ENCODE measurements at regions not wholly inside any gene's neighbourhood (a gene's known extent, or its start where the extent isn't known, plus 50 kb on each side); places are given as distances from the start of the nearest gene placed in this dataset.

GRCh38 chr6:21406316-21406715 is 187.2 kb upstream of the SOX4 start:
- in situ Hi-C loops (cut with HindIII; ENCODE audit: low sequenced_read_pairs) = no loop called here
- peak; percentile 9 for DNase-seq (ENCODE audit: low spot score)

- in situ Hi-C loops (cut with HindIII; ENCODE audit: low sequenced_read_pairs) = no loop called here
- DNase-seq (ENCODE audit: low spot score) = no peak
Measured at GRCh38 chr6:21409231-21409630, 184.3 kb upstream of the SOX4 start.

GRCh38 chr6:21413428-21413827 is 180.1 kb upstream of the SOX4 start:
- in situ Hi-C loops (cut with HindIII; ENCODE audit: low sequenced_read_pairs) = no loop called here
- no peak for DNase-seq (ENCODE audit: low spot score)

- no peak for DNase-seq (ENCODE audit: low spot score)
- in situ Hi-C loops (cut with HindIII; ENCODE audit: low sequenced_read_pairs) = no loop called here
Measured at GRCh38 chr6:21414065-21414464, 179.5 kb upstream of the SOX4 start.

- in situ Hi-C loops (cut with HindIII; ENCODE audit: low sequenced_read_pairs) = no loop called here
- DNase-seq (ENCODE audit: low spot score) = no peak
Measured at GRCh38 chr6:21420146-21420878, 173.2 kb upstream of the SOX4 start.

- in situ Hi-C loops (cut with HindIII; ENCODE audit: low sequenced_read_pairs) = no loop called here
- DNase-seq (ENCODE audit: low spot score) = no peak
Measured at GRCh38 chr6:21420926-21421325, 172.6 kb upstream of the SOX4 start.

- DNase-seq (ENCODE audit: low spot score) = no peak
Measured at GRCh38 chr6:21423106-21423854, 170.3 kb upstream of the SOX4 start.

GRCh38 chr6:21426841-21427490 is 166.6 kb upstream of the SOX4 start:
- in situ Hi-C loops (cut with HindIII; ENCODE audit: low sequenced_read_pairs) = no loop called here
- no peak for DNase-seq (ENCODE audit: low spot score)

More at GRCh38 chr6:21423106-21423854, 170.3 kb upstream of the SOX4 start:
- in situ Hi-C loops (cut with HindIII; ENCODE audit: low sequenced_read_pairs) = no loop called here

- in situ Hi-C loops (cut with HindIII; ENCODE audit: low sequenced_read_pairs) = no loop called here
- no peak for DNase-seq (ENCODE audit: low spot score)
Measured at GRCh38 chr6:21429291-21429690, 164.3 kb upstream of the SOX4 start.

- DNase-seq (ENCODE audit: low spot score) = no peak
- in situ Hi-C loops (cut with HindIII; ENCODE audit: low sequenced_read_pairs) = no loop called here
Measured at GRCh38 chr6:21431526-21431925, 162.0 kb upstream of the SOX4 start.

GRCh38 chr6:21436625-21437024 is 156.9 kb upstream of the SOX4 start:
- in situ Hi-C loops (cut with HindIII; ENCODE audit: low sequenced_read_pairs) = no loop called here
- no peak for DNase-seq (ENCODE audit: low spot score)

GRCh38 chr6:21437581-21437980 is 156.0 kb upstream of the SOX4 start:
- DNase-seq (ENCODE audit: low spot score) = no peak
- in situ Hi-C loops (cut with HindIII; ENCODE audit: low sequenced_read_pairs) = no loop called here

- DNase-seq (ENCODE audit: low spot score) = no peak
- in situ Hi-C loops (cut with HindIII; ENCODE audit: low sequenced_read_pairs) = no loop called here
Measured at GRCh38 chr6:21438237-21438985, 155.1 kb upstream of the SOX4 start.

GRCh38 chr6:21438986-21439352 is 154.6 kb upstream of the SOX4 start:
- DNase-seq (ENCODE audit: low spot score) = no peak
- in situ Hi-C loops (cut with HindIII; ENCODE audit: low sequenced_read_pairs) = no loop called here

GRCh38 chr6:21441386-21441785 is 152.2 kb upstream of the SOX4 start:
- in situ Hi-C loops (cut with HindIII; ENCODE audit: low sequenced_read_pairs) = no loop called here

GRCh38 chr6:21442874-21443273 is 150.7 kb upstream of the SOX4 start:
- DNase-seq (ENCODE audit: low spot score) = no peak
- in situ Hi-C loops (cut with HindIII; ENCODE audit: low sequenced_read_pairs) = no loop called here

More at GRCh38 chr6:21441386-21441785, 152.2 kb upstream of the SOX4 start:
- no peak for DNase-seq (ENCODE audit: low spot score)

GRCh38 chr6:21444711-21445260 is 148.8 kb upstream of the SOX4 start:
- in situ Hi-C loops (cut with HindIII; ENCODE audit: low sequenced_read_pairs) = no loop called here
- DNase-seq (ENCODE audit: low spot score) = peak; percentile 84

- in situ Hi-C loops (cut with HindIII; ENCODE audit: low sequenced_read_pairs) = no loop called here
- DNase-seq (ENCODE audit: low spot score) = no peak
Measured at GRCh38 chr6:21447987-21448386, 145.6 kb upstream of the SOX4 start.

GRCh38 chr6:21448485-21449109 is 145.0 kb upstream of the SOX4 start:
- no peak for DNase-seq (ENCODE audit: low spot score)
- in situ Hi-C loops (cut with HindIII; ENCODE audit: low sequenced_read_pairs) = no loop called here

All from G401 (cell line).